Suprapubic skin (tissue), 4 donors: ENCODE measurements at regions not wholly inside any gene's neighbourhood (a gene's known extent, or its start where the extent isn't known, plus 50 kb on each side); places are given as distances from the start of the nearest gene placed in this dataset.

ENCODE experiments used
- DNase-seq, 2 donors: peaks; one replicate each; pipeline ENCODE4 v3.0.0-alpha.2; 2019; ENCODE audit warnings: low spot score in 2 of 2
- H3K27ac ChIP-seq: fragments of 200-600 bp; sonication (generic); one replicate; pipeline ENCODE4 v1.5.1; 2019
- H3K27me3 ChIP-seq: fragments of 200-600 bp; sonication (generic); one replicate; pipeline ENCODE4 v1.5.1; 2019
- H3K36me3 ChIP-seq: fragments of 200-600 bp; sonication (generic); one replicate; pipeline ENCODE4 v1.5.1; 2019
- H3K4me1 ChIP-seq: fragments of 200-600 bp; sonication (generic); one replicate; pipeline ENCODE4 v1.5.1; 2019
- H3K4me3 ChIP-seq: fragments of 200-600 bp; sonication (generic); one replicate; pipeline ENCODE4 v1.5.1; 2019; ENCODE audit warnings: mild to moderate bottlenecking
- H3K9me3 ChIP-seq: fragments of 200-600 bp; sonication (generic); one replicate; pipeline ENCODE4 v1.5.1; 2019
- EP300 ChIP-seq: sonication (generic); formaldehyde crosslinking; IDR thresholded peaks from one replicate; pipeline ENCODE4 v1.6.1; 2017; ENCODE audit warnings: antibody characterized with exemption
- POLR2A ChIP-seq, 2 donors: fragments of 450-650 bp; IDR thresholded peaks; one replicate each; pipeline ENCODE4 v1.6.1; 2017; ENCODE audit warnings: antibody characterized with exemption in 2 of 2, mild to moderate bottlenecking in 2 of 2, moderate library complexity in 2 of 2
- POLR2AphosphoS5 ChIP-seq, 3 donors: sonication (generic); formaldehyde crosslinking; IDR thresholded peaks; one replicate each; pipeline ENCODE4 v1.6.1; 2017; ENCODE audit warnings: antibody characterized with exemption in 3 of 3
- WGBS: methylation state at CpG from one replicate; pipeline ENCODE4 v1.1.5; 2018; 5-methylcytosine and 5-hydroxymethylcytosine counted together
- TF ChIP-seq, protein P1 (sequence below), 2 donors: fragments of 200-600 bp in 1 of 2; fragments of 450-650 bp in 1 of 2; sonication (generic) in 1 of 2; IDR thresholded peaks; one replicate each; pipeline ENCODE4 v1.5.1; 2016 to 2019; ENCODE audit warnings: antibody characterized with exemption in 2 of 2, mild to moderate bottlenecking in 1 of 2, moderate library complexity in 1 of 2

GRCh38 chr2:21759819-21760218, 636.1 kb downstream of the TDRD15 start:
- H3K4me1 ChIP-seq, result no peaks in the 10 kb centered on the region
- no peaks in the 10 kb centered on the region for H3K27me3 ChIP-seq
- no peak overlapping the region for H3K4me3 ChIP-seq
- no peak overlapping the region for H3K27ac ChIP-seq
- no peak for DNase-seq
- TF ChIP-seq, protein P1, sequence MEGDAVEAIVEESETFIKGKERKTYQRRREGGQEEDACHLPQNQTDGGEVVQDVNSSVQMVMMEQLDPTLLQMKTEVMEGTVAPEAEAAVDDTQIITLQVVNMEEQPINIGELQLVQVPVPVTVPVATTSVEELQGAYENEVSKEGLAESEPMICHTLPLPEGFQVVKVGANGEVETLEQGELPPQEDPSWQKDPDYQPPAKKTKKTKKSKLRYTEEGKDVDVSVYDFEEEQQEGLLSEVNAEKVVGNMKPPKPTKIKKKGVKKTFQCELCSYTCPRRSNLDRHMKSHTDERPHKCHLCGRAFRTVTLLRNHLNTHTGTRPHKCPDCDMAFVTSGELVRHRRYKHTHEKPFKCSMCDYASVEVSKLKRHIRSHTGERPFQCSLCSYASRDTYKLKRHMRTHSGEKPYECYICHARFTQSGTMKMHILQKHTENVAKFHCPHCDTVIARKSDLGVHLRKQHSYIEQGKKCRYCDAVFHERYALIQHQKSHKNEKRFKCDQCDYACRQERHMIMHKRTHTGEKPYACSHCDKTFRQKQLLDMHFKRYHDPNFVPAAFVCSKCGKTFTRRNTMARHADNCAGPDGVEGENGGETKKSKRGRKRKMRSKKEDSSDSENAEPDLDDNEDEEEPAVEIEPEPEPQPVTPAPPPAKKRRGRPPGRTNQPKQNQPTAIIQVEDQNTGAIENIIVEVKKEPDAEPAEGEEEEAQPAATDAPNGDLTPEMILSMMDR (IDR thresholded peaks at IDR 0.05), result no peak
- TF ChIP-seq POLR2AphosphoS5 (IDR thresholded peaks at IDR 0.05), result no peak
- TF ChIP-seq POLR2A (IDR thresholded peaks at IDR 0.05), result no peak
- TF ChIP-seq EP300, result no peak
- H3K36me3 ChIP-seq, result no peaks in the 10 kb centered on the region
- H3K9me3 ChIP-seq, result no peaks in the 10 kb centered on the region

DNA sequence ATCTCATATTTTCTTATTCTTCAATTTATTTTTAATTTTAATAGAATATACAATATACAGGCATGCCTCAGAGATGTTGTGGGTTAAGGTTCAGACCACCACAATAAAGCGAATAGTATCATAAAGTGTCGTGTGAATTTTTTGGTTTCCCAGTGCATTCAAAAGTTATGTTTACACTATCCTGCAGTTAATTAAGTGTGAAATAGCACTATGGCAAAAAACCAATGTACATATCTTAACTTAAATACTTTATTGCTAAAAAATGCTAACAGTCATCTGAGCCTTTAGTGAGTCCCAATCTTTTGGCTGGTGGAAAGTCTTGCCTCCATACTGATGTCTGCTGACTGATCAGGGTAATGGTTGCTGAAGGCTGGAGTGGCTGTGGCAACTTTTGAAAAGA, 637.6 kb downstream of the TDRD15 start:
- no peaks in the 10 kb centered on the region for H3K4me1 ChIP-seq
- 95% methylated on average over 2 of the region's 2 CpGs for WGBS
- no peaks in the 10 kb centered on the region for H3K9me3 ChIP-seq
- H3K4me3 ChIP-seq, result no peak overlapping the region
- no peak for DNase-seq
- no peak overlapping the region for H3K27ac ChIP-seq
- H3K36me3 ChIP-seq, result no peaks in the 10 kb centered on the region
- no peaks in the 10 kb centered on the region for H3K27me3 ChIP-seq
- TF ChIP-seq, protein P1 (IDR thresholded peaks at IDR 0.05), result no peak
- TF ChIP-seq POLR2AphosphoS5 (IDR thresholded peaks at IDR 0.05), result no peak
- no peak for TF ChIP-seq POLR2A (IDR thresholded peaks at IDR 0.05)
- TF ChIP-seq EP300, result no peak

GRCh38 chr2:21763501-21763900, 639.7 kb downstream of the TDRD15 start:
- DNase-seq, result no peak
- no peaks in the 10 kb centered on the region for H3K36me3 ChIP-seq
- no peaks in the 10 kb centered on the region for H3K9me3 ChIP-seq
- no peaks in the 10 kb centered on the region for H3K27me3 ChIP-seq
- no peaks in the 10 kb centered on the region for H3K4me1 ChIP-seq
- no peak overlapping the region for H3K27ac ChIP-seq
- H3K4me3 ChIP-seq, result no peak overlapping the region
- TF ChIP-seq EP300 (no peak), POLR2AphosphoS5 (IDR thresholded peaks at IDR 0.05) (no peak), POLR2A (IDR thresholded peaks at IDR 0.05) (no peak)
- TF ChIP-seq, protein P1 (IDR thresholded peaks at IDR 0.05), result no peak

DNA sequence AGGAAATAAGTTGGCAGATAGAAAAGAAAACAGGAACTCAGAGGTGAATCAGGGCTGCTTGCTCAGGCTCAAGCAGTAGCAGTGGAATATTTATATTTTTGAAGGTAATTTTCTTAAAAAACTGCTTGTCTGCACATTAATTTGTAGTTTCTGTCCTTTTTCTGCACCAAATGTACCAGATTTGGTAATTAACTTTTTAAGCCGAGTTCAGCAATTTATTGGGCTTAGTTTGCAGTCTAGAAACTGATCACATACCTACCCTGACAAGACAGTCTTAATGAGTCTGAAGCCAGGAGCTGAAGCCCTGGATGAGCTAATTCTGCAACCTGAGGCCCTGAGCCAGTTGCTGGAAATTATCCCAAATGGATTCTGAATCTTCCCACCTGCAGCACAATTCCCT, 647.0 kb downstream of the TDRD15 start:
- no peaks in the 10 kb centered on the region for H3K36me3 ChIP-seq
- H3K9me3 ChIP-seq, result no peaks in the 10 kb centered on the region
- H3K4me1 ChIP-seq, result no peaks in the 10 kb centered on the region
- H3K27ac ChIP-seq, result no peak overlapping the region
- no peaks in the 10 kb centered on the region for H3K27me3 ChIP-seq
- no peak for DNase-seq
- TF ChIP-seq, protein P1 (IDR thresholded peaks at IDR 0.05), result no peak
- TF ChIP-seq POLR2A (IDR thresholded peaks at IDR 0.05), result no peak
- TF ChIP-seq EP300, result no peak
- TF ChIP-seq POLR2AphosphoS5 (IDR thresholded peaks at IDR 0.05), result no peak
- 73% methylated on average over 1 of the region's 1 CpG for WGBS
- no peak overlapping the region for H3K4me3 ChIP-seq

- TF ChIP-seq EP300 (no peak), POLR2AphosphoS5 (IDR thresholded peaks at IDR 0.05) (no peak), POLR2A (IDR thresholded peaks at IDR 0.05) (no peak)
- TF ChIP-seq, protein P1 (IDR thresholded peaks at IDR 0.05), result no peak
- Histone ChIP-seq H3K9me3 (no peaks in the 10 kb centered on the region), H3K4me1 (no peaks in the 10 kb centered on the region), H3K27me3 (no peaks in the 10 kb centered on the region), H3K27ac (no peak overlapping the region), H3K4me3 (no peak overlapping the region), H3K36me3 (no peaks in the 10 kb centered on the region)
- 70% methylated on average over 1 of the region's 1 CpG for WGBS
- no peak for DNase-seq
These were observed 648.9 kb downstream of the TDRD15 start for GRCh38 chr2:21772624-21773023.
